ENCODE measurements at regions not wholly inside any gene's neighbourhood (a gene's known extent, or its start where the extent isn't known, plus 50 kb on each side); places are given as distances from the start of the nearest gene placed in this dataset.

DNA sequence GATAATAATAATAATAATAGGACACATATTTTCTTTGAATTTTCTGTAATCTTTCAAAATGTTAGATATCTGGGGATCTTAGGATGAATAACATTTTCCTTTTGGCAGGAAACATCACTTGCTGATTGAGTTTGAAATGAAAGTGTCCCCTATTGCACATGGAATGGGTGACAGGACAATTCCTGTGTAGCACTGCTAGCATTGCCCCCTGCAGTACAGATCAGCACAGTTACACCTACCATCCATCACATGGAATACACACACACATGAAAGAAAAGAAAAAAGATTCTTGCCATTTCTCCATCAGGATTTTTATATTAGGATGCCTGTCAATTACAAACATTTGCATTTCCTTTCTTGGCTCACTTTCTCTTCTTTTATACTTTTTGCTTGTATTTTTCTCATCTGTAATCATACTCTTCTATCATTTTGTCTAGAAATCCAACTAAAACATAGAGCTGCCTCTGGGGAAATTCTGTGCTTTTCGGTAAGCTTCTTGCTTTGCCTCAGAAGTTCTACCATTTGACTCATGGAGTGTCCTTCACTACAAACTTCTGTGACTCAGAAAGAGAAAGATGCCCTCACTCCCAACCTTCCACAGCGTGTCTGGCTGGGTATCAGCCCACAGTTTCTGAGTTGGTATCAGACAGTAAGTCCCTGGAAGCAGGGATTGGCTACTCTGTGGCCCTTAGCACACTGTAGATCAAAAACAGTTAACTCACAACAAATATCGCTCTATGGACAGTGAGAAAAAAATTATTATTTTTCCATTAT is 641.2 kb downstream of the PTPRC start:
- no peak overlapping the region for H3K4me3 ChIP-seq (ENCODE audit: low read depth, low read length)
- no peak for TF ChIP-seq CTCF (IDR thresholded peaks at IDR 0.05; ENCODE audit: low read depth, low read length)

GRCh38 chr1:199282751-199283305 is 644.0 kb downstream of the PTPRC start:
- TF ChIP-seq CTCF (IDR thresholded peaks at IDR 0.05; ENCODE audit: low read depth, low read length) = no peak
- H3K4me3 ChIP-seq (ENCODE audit: low read depth, low read length) = no peak overlapping the region

DNA sequence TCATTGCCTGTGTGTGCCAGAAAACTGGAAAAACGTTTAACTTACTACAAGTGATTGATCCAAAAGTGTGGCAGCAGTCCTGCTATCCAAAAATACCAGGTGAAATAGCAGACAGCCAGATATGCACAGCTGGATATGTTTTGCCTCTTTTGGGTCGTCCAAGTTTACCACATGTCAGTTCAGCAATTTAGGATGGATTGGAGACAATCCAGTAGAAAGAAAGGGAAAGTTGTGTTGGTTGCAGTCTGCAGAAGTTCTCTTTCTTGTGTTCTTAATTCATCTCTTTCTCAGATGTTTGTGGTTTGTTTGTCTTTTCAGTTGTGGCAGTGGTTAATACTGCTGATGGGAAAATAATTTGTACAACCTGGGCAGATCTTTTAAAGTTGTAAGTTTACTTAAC is 645.0 kb downstream of the PTPRC start:
- no peak overlapping the region for H3K4me3 ChIP-seq (ENCODE audit: low read depth, low read length)
- TF ChIP-seq CTCF (IDR thresholded peaks at IDR 0.05; ENCODE audit: low read depth, low read length) = no peak

DNA sequence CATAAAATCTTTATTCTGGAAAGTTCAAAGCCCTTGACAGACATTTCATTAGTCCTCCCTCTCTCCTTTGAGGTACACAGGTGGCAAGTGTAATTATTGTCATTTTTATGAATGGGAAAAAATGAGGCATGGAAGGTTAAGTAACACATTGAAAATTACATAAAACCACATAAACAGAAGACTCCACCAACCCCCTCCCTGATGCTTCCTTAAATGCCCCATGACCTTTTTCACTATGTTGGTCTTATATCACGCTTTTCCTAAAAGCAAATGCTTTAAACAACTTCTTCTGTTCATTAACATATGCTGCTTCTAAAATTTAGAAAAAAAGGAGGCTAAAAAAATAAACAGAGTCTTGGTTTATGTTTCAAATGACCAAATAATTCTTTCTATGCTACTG is 648.4 kb downstream of the PTPRC start:
- no peak overlapping the region for H3K4me3 ChIP-seq (ENCODE audit: low read depth, low read length)
- TF ChIP-seq CTCF (IDR thresholded peaks at IDR 0.05; ENCODE audit: low read depth, low read length) = no peak

GRCh38 chr1:199287647-199288046 is 648.8 kb downstream of the PTPRC start:
- TF ChIP-seq CTCF (IDR thresholded peaks at IDR 0.05; ENCODE audit: low read depth, low read length) = no peak
- no peak overlapping the region for H3K4me3 ChIP-seq (ENCODE audit: low read depth, low read length)

GRCh38 chr1:199290186-199290585 is 651.3 kb downstream of the PTPRC start:
- no peak overlapping the region for H3K4me3 ChIP-seq (ENCODE audit: low read depth, low read length)
- no peak for TF ChIP-seq CTCF (IDR thresholded peaks at IDR 0.05; ENCODE audit: low read depth, low read length)

GRCh38 chr1:199291022-199291740 is 652.3 kb downstream of the PTPRC start:
- TF ChIP-seq CTCF (IDR thresholded peaks at IDR 0.05; ENCODE audit: low read depth, low read length) = no peak
- no peak overlapping the region for H3K4me3 ChIP-seq (ENCODE audit: low read depth, low read length)
